ENCODE measurements at regions not wholly inside any gene's neighbourhood (a gene's known extent, or its start where the extent isn't known, plus 50 kb on each side); places are given as distances from the start of the nearest gene placed in this dataset.

GRCh38 chr15:53310709-53311108 is 448.8 kb downstream of the WDR72 start:
- Histone ChIP-seq H3K4me3 (ENCODE audit: low read depth in 1 of 5, low read length in 5 of 5) (no peak overlapping the region), H3K4me1 (ENCODE audit: control insufficient read depth in 5 of 5, insufficient read depth in 5 of 5, low read length in 5 of 5) (no peaks in the 10 kb centered on the region), H3K36me3 (ENCODE audit: control insufficient read depth in 5 of 5, insufficient read depth in 5 of 5, low read length in 5 of 5) (no peaks in the 10 kb centered on the region), H3K9ac (ENCODE audit: low read length in 5 of 5) (no peak overlapping the region), H3K27me3 (ENCODE audit: control insufficient read depth in 5 of 5, insufficient read depth in 4 of 5, low read length in 5 of 5) (no peaks in the 10 kb centered on the region), H3K27ac (ENCODE audit: low read depth, low read length) (no peak overlapping the region), H3K9me3 (ENCODE audit: control insufficient read depth in 5 of 5, low read length in 5 of 5) (no peaks in the 10 kb centered on the region)

DNA sequence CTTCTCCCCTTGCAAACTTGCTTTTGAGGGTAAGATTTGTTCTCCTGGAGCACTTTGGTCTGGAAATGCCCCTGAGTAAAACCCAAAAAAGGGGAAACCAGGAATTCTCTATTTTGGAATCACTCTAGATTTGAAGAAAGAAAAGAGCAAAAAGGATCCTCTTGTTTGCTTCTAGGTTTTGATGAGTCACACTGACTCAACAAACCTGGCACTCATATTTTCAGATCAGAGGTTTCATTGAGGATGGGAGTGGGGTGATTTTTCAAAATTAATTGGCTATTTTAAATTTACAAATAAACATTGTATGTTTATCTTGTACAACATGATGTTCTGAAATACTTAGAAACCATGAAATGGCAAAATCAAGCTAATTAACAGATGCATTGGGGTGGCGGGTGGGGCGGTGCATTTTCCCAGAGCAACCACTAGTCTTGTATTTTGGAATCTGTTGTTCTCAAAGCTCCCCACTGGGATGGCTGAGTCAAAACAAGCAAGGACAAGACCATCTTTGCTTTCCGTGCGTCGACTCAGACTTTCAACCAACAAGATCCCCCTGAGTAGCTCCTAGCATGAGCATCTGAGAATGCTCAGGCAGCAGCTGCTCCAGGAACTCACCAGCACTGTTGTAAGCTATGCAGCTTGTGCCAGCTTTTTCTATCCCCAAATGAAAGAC is 451.4 kb downstream of the WDR72 start:
- Histone ChIP-seq H3K9me3 (ENCODE audit: control insufficient read depth in 5 of 5, low read length in 5 of 5) (no peaks in the 10 kb centered on the region), H3K36me3 (ENCODE audit: control insufficient read depth in 5 of 5, insufficient read depth in 5 of 5, low read length in 5 of 5) (no peaks in the 10 kb centered on the region), H3K27ac (ENCODE audit: low read depth, low read length) (no peak overlapping the region), H3K9ac (ENCODE audit: low read length in 5 of 5) (no peak overlapping the region), H3K4me3 (ENCODE audit: low read depth in 1 of 5, low read length in 5 of 5) (no peak overlapping the region), H3K4me1 (ENCODE audit: control insufficient read depth in 5 of 5, insufficient read depth in 5 of 5, low read length in 5 of 5) (no peaks in the 10 kb centered on the region), H3K27me3 (ENCODE audit: control insufficient read depth in 5 of 5, insufficient read depth in 4 of 5, low read length in 5 of 5) (no peaks in the 10 kb centered on the region)

GRCh38 chr15:53305554-53305953 is 453.9 kb downstream of the WDR72 start:
- H3K4me3 ChIP-seq (ENCODE audit: low read depth in 1 of 5, low read length in 5 of 5) = no peak overlapping the region
- no peak overlapping the region for H3K27ac ChIP-seq (ENCODE audit: low read depth, low read length)
- no peaks in the 10 kb centered on the region for H3K9me3 ChIP-seq (ENCODE audit: control insufficient read depth in 5 of 5, low read length in 5 of 5)
- no peaks in the 10 kb centered on the region for H3K4me1 ChIP-seq (ENCODE audit: control insufficient read depth in 5 of 5, insufficient read depth in 5 of 5, low read length in 5 of 5)
- no peaks in the 10 kb centered on the region for H3K27me3 ChIP-seq (ENCODE audit: control insufficient read depth in 5 of 5, insufficient read depth in 4 of 5, low read length in 5 of 5)
- H3K36me3 ChIP-seq (ENCODE audit: control insufficient read depth in 5 of 5, insufficient read depth in 5 of 5, low read length in 5 of 5) = no peaks in the 10 kb centered on the region
- no peak overlapping the region for H3K9ac ChIP-seq (ENCODE audit: low read length in 5 of 5)

DNA sequence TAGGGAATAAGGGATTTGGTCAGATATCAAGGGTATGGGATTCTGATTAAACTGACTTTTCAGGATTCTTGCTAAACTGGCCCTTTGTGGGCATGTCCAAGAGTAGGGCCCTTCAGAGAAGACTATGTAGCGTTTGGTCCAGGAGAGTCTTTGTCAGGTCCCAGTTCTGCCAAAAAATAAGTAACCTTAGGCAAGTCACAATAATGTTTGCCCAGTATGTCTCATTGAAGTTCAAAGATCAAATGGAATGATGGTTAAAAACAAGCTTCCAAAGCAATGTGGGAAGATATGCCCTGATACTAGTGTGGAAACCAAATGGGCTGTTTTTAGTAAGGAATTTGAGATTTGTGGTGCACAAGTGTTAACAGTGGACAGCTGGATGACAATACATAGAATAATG is 454.4 kb downstream of the WDR72 start:
- Histone ChIP-seq H3K4me3 (ENCODE audit: low read depth in 1 of 5, low read length in 5 of 5) (no peak overlapping the region), H3K36me3 (ENCODE audit: control insufficient read depth in 5 of 5, insufficient read depth in 5 of 5, low read length in 5 of 5) (no peaks in the 10 kb centered on the region), H3K27ac (ENCODE audit: low read depth, low read length) (no peak overlapping the region)

DNA sequence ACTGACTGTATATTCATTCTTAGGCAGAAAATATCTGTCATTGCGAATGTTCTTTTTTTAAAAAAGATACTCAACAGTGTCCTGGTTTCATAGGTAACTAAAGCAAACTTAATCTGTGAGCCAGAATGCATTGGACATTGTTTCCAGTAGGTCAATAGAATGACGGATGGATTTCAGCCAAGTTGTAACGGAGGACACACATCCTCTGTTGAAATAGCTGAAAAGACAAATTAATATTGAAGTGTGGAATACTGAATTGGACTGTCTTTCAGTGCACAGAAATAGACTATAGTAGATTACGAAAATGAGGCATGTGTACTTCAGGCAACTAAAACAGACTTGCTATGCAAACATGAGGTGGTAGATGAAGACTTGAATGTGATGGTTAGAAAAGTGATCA is 461.6 kb downstream of the WDR72 start:
- Histone ChIP-seq H3K9me3 (ENCODE audit: control insufficient read depth in 5 of 5, low read length in 5 of 5) (no peaks in the 10 kb centered on the region), H3K9ac (ENCODE audit: low read length in 5 of 5) (no peak overlapping the region), H3K4me1 (ENCODE audit: control insufficient read depth in 5 of 5, insufficient read depth in 5 of 5, low read length in 5 of 5) (no peaks in the 10 kb centered on the region), H3K36me3 (ENCODE audit: control insufficient read depth in 5 of 5, insufficient read depth in 5 of 5, low read length in 5 of 5) (no peaks in the 10 kb centered on the region), H3K27ac (ENCODE audit: low read depth, low read length) (no peak overlapping the region), H3K4me3 (ENCODE audit: low read depth in 1 of 5, low read length in 5 of 5) (no peak overlapping the region), H3K27me3 (ENCODE audit: control insufficient read depth in 5 of 5, insufficient read depth in 4 of 5, low read length in 5 of 5) (no peaks in the 10 kb centered on the region)

More for the DNA sequence above, 454.4 kb downstream of the WDR72 start:
- Histone ChIP-seq H3K9me3 (ENCODE audit: control insufficient read depth in 5 of 5, low read length in 5 of 5) (no peaks in the 10 kb centered on the region), H3K9ac (ENCODE audit: low read length in 5 of 5) (no peak overlapping the region), H3K27me3 (ENCODE audit: control insufficient read depth in 5 of 5, insufficient read depth in 4 of 5, low read length in 5 of 5) (no peaks in the 10 kb centered on the region), H3K4me1 (ENCODE audit: control insufficient read depth in 5 of 5, insufficient read depth in 5 of 5, low read length in 5 of 5) (no peaks in the 10 kb centered on the region)

GRCh38 chr15:53296603-53297002 is 462.9 kb downstream of the WDR72 start:
- Histone ChIP-seq H3K4me3 (ENCODE audit: low read depth in 1 of 5, low read length in 5 of 5) (no peak overlapping the region), H3K27me3 (ENCODE audit: control insufficient read depth in 5 of 5, insufficient read depth in 4 of 5, low read length in 5 of 5) (no peaks in the 10 kb centered on the region)

GRCh38 chr15:53295574-53295973 is 463.9 kb downstream of the WDR72 start:
- no peaks in the 10 kb centered on the region for H3K4me1 ChIP-seq (ENCODE audit: control insufficient read depth in 5 of 5, insufficient read depth in 5 of 5, low read length in 5 of 5)
- H3K36me3 ChIP-seq (ENCODE audit: control insufficient read depth in 5 of 5, insufficient read depth in 5 of 5, low read length in 5 of 5) = no peaks in the 10 kb centered on the region
- H3K4me3 ChIP-seq (ENCODE audit: low read depth in 1 of 5, low read length in 5 of 5) = no peak overlapping the region
- no peak overlapping the region for H3K9ac ChIP-seq (ENCODE audit: low read length in 5 of 5)
- no peaks in the 10 kb centered on the region for H3K9me3 ChIP-seq (ENCODE audit: control insufficient read depth in 5 of 5, low read length in 5 of 5)
- H3K27me3 ChIP-seq (ENCODE audit: control insufficient read depth in 5 of 5, insufficient read depth in 4 of 5, low read length in 5 of 5) = no peaks in the 10 kb centered on the region
- no peak overlapping the region for H3K27ac ChIP-seq (ENCODE audit: low read depth, low read length)

More at GRCh38 chr15:53296603-53297002, 462.9 kb downstream of the WDR72 start:
- Histone ChIP-seq H3K36me3 (ENCODE audit: control insufficient read depth in 5 of 5, insufficient read depth in 5 of 5, low read length in 5 of 5) (no peaks in the 10 kb centered on the region), H3K9ac (ENCODE audit: low read length in 5 of 5) (no peak overlapping the region), H3K4me1 (ENCODE audit: control insufficient read depth in 5 of 5, insufficient read depth in 5 of 5, low read length in 5 of 5) (no peaks in the 10 kb centered on the region), H3K27ac (ENCODE audit: low read depth, low read length) (no peak overlapping the region), H3K9me3 (ENCODE audit: control insufficient read depth in 5 of 5, low read length in 5 of 5) (no peaks in the 10 kb centered on the region)

DNA sequence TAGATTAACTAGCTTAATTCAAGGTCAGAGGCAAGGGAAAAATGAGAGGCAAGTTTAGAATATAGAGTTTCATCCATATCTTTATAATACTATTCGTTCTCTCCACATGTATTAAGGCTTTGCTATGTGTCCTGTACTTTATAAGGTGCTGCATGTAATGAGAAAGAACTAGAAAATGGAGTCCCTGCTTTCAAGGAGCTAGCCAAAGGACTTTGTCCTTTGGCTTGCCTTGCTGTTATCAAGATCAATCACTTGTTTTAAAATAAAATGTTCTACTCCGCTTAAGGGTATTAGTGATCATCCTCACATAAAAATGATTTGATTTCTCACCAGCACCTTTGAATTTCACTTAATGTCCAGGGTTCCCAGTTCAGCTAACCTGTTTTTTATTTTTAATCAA is 470.9 kb downstream of the WDR72 start:
- Histone ChIP-seq H3K27ac (ENCODE audit: low read depth, low read length) (no peak overlapping the region), H3K4me1 (ENCODE audit: control insufficient read depth in 5 of 5, insufficient read depth in 5 of 5, low read length in 5 of 5) (no peaks in the 10 kb centered on the region), H3K27me3 (ENCODE audit: control insufficient read depth in 5 of 5, insufficient read depth in 4 of 5, low read length in 5 of 5) (peaks cover 0 to 3% (median 0%) of the 10 kb centered on the region in 5 donors), H3K36me3 (ENCODE audit: control insufficient read depth in 5 of 5, insufficient read depth in 5 of 5, low read length in 5 of 5) (no peaks in the 10 kb centered on the region), H3K9ac (ENCODE audit: low read length in 5 of 5) (no peak overlapping the region), H3K4me3 (ENCODE audit: low read depth in 1 of 5, low read length in 5 of 5) (no peak overlapping the region), H3K9me3 (ENCODE audit: control insufficient read depth in 5 of 5, low read length in 5 of 5) (no peaks in the 10 kb centered on the region)

DNA sequence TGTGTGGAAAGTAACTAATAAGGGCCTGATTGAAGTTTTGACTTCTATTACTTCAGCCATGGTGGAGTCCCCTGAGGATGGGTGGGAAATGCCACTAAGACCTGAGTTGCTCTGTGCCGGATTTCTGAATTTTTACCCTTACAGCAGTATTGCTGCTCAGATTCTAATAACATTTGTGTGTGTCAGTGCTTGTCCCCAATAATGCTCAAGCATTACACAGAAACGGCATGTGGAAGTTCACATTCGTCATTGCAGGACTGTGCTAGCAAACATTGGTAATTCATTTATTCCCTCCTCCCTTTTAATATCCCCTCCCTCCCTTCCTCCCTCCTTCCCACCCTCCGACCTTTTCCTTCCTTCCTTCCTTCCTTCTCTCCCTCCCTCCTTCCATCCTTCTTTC is 484.5 kb upstream of the ONECUT1 start:
- Histone ChIP-seq H3K36me3 (ENCODE audit: control insufficient read depth in 5 of 5, insufficient read depth in 5 of 5, low read length in 5 of 5) (no peaks in the 10 kb centered on the region), H3K4me1 (ENCODE audit: control insufficient read depth in 5 of 5, insufficient read depth in 5 of 5, low read length in 5 of 5) (no peaks in the 10 kb centered on the region), H3K4me3 (ENCODE audit: low read depth in 1 of 5, low read length in 5 of 5) (no peak overlapping the region), H3K9me3 (ENCODE audit: control insufficient read depth in 5 of 5, low read length in 5 of 5) (no peaks in the 10 kb centered on the region), H3K27ac (ENCODE audit: low read depth, low read length) (no peak overlapping the region), H3K27me3 (ENCODE audit: control insufficient read depth in 5 of 5, insufficient read depth in 4 of 5, low read length in 5 of 5) (no peaks in the 10 kb centered on the region), H3K9ac (ENCODE audit: low read length in 5 of 5) (no peak overlapping the region)

- H3K36me3 ChIP-seq (ENCODE audit: control insufficient read depth in 5 of 5, insufficient read depth in 5 of 5, low read length in 5 of 5) = no peaks in the 10 kb centered on the region
- no peaks in the 10 kb centered on the region for H3K27me3 ChIP-seq (ENCODE audit: control insufficient read depth in 5 of 5, insufficient read depth in 4 of 5, low read length in 5 of 5)
- H3K9ac ChIP-seq (ENCODE audit: low read length in 5 of 5) = no peak overlapping the region
- H3K4me1 ChIP-seq (ENCODE audit: control insufficient read depth in 5 of 5, insufficient read depth in 5 of 5, low read length in 5 of 5) = no peaks in the 10 kb centered on the region
- no peak overlapping the region for H3K27ac ChIP-seq (ENCODE audit: low read depth, low read length)
- no peak overlapping the region for H3K4me3 ChIP-seq (ENCODE audit: low read depth in 1 of 5, low read length in 5 of 5)
- no peaks in the 10 kb centered on the region for H3K9me3 ChIP-seq (ENCODE audit: control insufficient read depth in 5 of 5, low read length in 5 of 5)
Measured at GRCh38 chr15:53272116-53272515, 482.0 kb upstream of the ONECUT1 start.

All from subcutaneous abdominal adipose tissue (tissue), 5 donors.